NCI-H526 (cell line): ENCODE measurements at regions not wholly inside any gene's neighbourhood (a gene's known extent, or its start where the extent isn't known, plus 50 kb on each side); places are given as distances from the start of the nearest gene placed in this dataset.
A peak's percentile ranks its signal among the peaks of the same experiment; 100 is the strongest.
"Not testable (repeated sequence)": the region's sequence is repeated elsewhere in the genome, so short reads cannot be mapped to it uniquely, and the experiment has no call there.

ENCODE experiments used
- DNase-seq, 2 experiments: peaks; one replicate each; lab custom pipeline; 2025; lab: John Stamatoyannopoulos, UW

DNA sequence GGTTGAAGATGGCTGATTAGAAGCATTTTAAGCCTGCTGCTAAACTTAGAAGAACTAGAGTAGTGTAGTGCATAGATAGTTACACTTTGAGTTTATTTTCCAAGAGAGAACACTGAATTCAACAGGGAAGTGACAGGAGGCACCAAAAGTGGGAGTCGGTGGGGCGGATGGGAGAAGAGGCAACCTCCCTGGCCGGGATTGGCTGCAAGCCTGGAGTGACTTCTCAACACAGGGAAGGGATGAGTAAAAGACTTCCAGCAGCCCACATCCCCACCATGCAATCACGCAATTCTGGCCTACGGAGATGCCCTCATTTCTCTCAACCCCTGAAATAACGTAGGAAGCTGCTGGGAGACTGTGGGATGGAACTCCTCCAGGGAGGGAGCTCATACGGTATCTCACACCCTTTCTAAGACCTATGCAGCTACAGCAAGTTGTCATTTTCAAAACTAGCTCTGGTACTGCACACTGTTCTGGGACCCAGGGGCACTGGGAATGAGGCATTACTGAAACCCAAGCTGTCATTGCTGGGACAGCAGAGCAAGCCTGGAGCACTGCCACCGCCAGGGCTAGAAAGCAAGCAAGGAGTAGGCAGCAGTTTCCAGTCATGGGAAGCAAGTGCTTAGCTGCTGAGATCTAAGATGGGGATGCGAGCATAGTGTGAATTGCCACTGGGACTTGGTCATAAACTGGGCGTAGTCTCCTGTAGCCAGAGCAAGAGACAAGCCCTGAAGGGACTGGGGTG, 331.6 kb upstream of the PTGER4 start:
- no peak for DNase-seq

DNA sequence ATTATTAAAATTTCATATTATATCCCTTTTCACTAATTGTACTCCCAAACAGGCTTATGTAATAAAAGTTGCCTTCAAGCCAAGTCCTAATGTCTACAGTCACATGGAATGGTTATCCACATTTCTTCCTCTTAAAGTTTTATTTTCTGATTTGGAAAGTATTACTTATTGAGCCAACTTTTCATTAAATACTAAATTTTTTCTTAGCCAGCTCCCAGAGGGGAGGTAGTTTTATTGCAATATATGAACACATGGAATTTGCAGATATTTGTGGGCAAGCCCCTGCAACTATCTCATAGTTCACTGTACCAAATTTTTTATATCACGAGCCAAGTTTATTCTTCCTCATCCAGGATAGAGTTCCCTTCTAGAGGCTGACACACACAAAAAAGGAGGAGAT, 332.8 kb upstream of the PTGER4 start:
- no peak for DNase-seq

DNA sequence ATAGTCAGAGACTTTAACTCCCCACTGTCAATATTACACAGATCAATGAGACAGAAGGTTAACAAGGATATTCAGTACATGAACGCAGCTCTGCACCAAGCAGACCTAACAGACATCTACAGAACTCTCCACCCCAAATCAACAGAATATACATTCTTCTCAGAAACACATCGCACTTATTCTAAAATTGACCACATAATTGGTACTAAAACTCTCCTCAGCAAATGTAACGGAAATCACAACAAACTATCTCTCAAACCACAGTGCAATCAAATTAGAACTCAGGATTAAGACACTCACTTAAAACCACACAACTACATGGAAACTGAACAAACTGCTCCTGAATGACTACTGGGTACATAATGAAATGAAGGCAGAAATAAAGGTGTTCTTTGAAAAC, 341.3 kb upstream of the PTGER4 start:
- DNase-seq = not testable (repeated sequence)

DNA sequence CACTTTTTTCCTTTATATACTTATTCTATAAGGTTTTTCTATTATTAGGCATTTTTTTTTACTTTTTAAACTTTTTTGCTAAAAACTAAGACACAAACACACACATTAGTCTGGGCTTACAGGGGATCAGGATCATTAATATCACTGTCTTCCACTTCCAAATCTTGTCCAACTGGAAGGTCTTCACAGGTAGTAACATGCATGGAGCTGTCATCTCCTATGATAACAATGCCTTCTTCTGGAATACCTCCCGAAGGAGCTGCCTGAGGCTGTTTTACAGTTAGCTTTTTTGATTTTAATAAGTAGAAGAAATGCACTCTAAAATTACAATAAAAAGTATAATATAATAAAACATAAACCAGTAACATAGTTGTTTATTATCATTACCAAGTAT, 345.5 kb upstream of the PTGER4 start:
- DNase-seq = no peak

- no peak for DNase-seq
Measured at GRCh38 chr5:40333459-40334241, 346.1 kb upstream of the PTGER4 start.

DNA sequence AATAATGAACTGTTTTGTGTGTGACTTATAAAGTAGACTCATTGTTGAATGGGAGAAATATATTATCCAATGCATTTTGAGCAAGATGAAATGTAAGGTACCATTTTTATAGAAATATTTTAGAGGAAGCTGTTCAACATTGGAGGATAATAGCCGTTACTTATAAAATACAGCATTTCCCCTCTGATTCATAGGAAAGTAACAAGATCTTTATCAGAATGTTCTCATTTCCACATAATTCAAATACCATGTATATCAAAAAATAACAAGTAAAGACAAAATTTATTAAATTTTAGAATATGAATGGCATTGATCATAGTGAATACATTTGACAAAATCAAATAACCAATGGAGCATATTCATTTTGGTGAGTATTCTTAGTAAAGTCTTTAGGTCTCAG, 346.7 kb upstream of the PTGER4 start:
- no peak for DNase-seq

GRCh38 chr5:40331616-40332015, 348.1 kb upstream of the PTGER4 start:
- no peak for DNase-seq

- no peak for DNase-seq
Measured at GRCh38 chr5:40321514-40321913, 358.2 kb upstream of the PTGER4 start.

- DNase-seq = no peak
Measured at GRCh38 chr5:40318395-40318794, 361.3 kb upstream of the PTGER4 start.

GRCh38 chr5:40317023-40317422, 362.7 kb upstream of the PTGER4 start:
- no peak for DNase-seq

- DNase-seq = no peak
Measured at GRCh38 chr5:40315126-40315525, 364.6 kb upstream of the PTGER4 start.

DNA sequence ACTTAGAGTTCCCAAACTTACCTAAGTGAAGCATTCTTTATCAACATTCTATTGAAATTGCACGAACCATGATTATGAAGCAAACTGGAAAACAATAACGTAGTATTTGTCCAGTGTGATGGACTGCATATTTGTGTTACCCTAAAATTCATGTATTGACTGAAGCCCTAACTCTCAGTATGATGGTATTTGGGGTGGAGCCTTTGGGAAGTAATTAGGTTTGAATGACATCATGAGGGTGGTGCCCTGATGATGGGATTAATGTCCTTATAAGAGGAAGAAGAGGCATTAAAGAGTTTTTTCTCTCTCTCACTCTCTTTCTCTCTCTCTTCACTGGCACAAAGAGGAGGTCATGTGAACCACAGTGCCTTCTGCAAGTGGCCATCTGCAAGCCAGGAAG, 365.4 kb upstream of the PTGER4 start:
- DNase-seq = no peak

GRCh38 chr5:40312205-40312604, 367.5 kb upstream of the PTGER4 start:
- DNase-seq = no peak

DNA sequence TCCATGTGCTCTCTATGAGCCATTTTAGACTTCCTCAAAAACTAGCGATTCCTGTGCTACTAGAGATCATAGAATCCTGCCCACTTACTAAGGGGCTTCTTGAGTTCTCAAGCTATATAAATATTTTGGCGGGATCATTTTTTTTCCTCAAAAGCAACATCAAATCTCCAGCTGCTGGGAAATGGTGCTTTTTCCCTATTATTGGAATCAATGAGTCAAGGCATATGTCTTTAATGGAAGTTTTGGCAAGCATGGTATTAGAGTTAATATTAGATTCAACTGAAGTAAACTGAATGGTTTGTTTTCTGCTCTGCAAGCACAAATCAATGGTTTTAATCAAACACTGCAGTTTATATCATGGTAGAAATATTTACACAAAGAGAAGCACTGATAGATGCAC, 369.9 kb upstream of the PTGER4 start:
- no peak for DNase-seq

- no peak for DNase-seq
Measured at GRCh38 chr5:40308867-40309266, 370.8 kb upstream of the PTGER4 start.

GRCh38 chr5:40307920-40308319, 371.8 kb upstream of the PTGER4 start:
- no peak for DNase-seq

DNA sequence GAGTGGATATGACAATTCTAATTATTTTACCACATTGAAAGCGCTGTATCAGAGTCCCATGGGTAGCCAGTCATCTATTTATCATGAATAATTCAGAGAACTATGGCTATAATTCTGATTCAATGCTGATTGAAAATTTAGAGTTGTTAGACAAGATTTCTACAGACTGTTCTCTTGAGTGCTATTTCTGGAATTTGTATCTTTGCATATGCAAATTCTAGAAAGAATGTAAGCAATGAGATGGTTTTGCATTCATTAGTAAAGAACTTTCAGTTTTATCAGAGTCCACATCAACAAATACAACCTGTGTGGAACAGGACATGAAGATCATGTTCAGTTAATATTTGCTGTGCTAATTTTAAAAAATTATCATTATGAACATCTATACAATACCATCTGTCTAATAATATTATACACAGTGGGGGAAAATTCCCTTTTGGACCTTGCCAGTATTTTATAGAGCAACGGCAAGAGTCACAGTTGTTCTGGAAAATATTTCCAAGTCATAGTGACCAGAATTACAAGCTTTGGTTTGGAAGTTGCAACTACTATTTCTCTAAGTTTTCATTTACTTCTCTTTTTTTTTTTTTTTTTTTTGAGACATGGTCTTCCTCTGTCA, 372.7 kb upstream of the PTGER4 start:
- DNase-seq = peak; percentile 21 to 37

GRCh38 chr5:40292006-40292405, 387.7 kb upstream of the PTGER4 start:
- no peak for DNase-seq

GRCh38 chr5:40291338-40291737, 388.4 kb upstream of the PTGER4 start:
- no peak for DNase-seq

DNA sequence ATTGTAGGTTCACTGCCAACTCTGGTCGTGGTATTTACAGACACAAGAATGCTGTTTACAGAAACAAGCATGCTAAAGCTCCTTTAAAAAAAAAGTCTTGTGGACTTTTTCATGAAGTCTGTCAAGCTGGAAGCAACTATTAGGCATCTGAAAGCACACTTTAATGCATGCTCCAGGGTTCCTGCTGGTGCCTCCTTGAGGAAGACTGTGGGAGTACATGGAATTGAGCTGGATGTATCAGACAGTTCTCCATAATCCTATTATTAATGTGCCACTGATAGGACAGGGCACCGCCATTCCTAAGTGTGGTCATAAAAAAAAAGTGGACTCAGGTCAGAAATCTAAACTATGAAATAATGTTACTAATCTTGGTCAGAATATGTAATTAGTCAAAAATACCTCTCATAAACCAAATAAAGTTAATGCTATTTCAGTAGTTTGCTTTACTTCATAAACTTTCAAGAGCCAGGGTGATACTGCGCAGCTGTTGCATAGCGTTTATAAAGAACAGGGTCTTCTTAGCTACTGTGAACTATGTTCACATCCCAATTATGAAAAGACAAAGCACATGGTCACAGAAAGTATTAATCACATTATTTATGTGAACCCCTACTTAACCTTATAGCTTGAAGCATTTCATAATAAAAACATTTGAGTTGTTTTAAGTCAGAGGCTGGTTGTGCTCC, 390.8 kb upstream of the PTGER4 start:
- no peak for DNase-seq

DNA sequence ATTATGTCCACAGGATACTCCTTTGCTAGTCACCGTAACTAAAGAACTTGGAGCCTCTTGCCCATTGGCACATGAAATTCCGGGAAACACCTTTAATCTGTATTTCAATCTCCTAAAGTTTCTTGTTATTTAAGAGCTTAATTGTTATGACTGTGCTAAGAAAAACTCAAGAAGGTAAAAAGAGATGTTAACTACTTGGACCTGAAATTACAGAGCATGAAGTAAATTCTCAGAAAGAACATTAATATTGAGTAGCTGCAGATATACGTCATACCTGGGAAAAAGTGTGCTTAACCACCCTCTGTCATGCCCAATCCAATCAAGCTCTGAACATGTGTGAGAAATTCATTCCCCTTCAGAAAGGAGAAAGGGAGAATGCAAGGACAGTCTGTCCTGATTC, 394.9 kb upstream of the PTGER4 start:
- no peak for DNase-seq

DNA sequence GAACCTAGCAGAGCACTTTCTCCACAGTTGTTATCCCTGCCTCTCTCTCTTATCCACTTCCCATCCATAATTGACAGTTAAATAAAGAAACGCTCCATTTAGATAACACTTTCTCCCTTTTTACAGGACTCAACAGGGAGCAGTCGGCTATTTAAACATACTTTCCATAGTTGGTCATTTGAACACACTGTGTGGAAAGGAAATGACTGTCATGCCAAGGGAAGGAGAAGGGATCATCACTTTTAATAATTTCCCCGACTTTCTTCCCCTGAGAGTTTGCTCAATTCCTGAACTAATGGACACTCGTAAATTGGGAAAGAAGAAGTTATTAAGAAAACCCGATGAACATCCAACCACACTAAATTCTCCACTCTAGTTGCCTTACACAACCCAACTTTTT, 400.8 kb upstream of the PTGER4 start:
- no peak for DNase-seq
